ENCODE measurements at regions not wholly inside any gene's neighbourhood (a gene's known extent, or its start where the extent isn't known, plus 50 kb on each side); places are given as distances from the start of the nearest gene placed in this dataset.

- no peak for TF ChIP-seq CTCF (conservative IDR thresholded peaks at IDR 0.05)
Measured at GRCh38 chr21:35677298-35677841, 383.0 kb downstream of the SETD4 start.

DNA sequence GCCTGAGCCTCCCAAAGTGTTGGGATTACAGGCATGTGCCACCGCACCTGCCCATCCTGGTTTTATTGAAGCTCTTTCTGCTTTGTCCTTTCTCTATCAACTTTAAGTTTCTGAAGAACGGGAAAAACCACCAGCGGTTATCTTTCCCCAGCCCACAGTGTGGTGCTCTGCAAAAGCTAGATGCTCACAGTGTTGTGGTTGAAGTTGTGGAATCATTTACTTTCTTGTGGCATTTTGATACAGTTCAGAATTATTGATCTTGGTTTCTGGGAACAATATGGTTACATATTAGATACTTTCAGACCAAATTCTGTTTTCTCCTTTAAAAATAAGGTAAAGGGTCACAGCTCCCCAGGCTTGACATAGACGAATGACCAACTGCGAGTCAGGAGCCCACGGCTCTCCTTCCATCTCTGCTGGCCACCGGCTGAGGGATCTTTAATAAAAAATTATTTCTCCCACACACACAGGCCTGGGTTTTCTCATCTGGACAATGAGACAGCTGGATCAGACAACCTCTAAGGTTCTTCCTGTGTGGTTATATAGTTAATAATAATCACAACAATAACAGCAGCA, 385.3 kb downstream of the SETD4 start:
- H3K27ac ChIP-seq = no peak overlapping the region

More at GRCh38 chr21:35677298-35677841, 383.0 kb downstream of the SETD4 start:
- no peak overlapping the region for H3K27ac ChIP-seq

GRCh38 chr21:35674091-35674671, 386.1 kb downstream of the SETD4 start:
- TF ChIP-seq CTCF (conservative IDR thresholded peaks at IDR 0.05) = no peak
- no peak overlapping the region for H3K27ac ChIP-seq

More for the DNA sequence above, 385.3 kb downstream of the SETD4 start:
- peak; percentile 44 for TF ChIP-seq CTCF (conservative IDR thresholded peaks at IDR 0.05)

DNA sequence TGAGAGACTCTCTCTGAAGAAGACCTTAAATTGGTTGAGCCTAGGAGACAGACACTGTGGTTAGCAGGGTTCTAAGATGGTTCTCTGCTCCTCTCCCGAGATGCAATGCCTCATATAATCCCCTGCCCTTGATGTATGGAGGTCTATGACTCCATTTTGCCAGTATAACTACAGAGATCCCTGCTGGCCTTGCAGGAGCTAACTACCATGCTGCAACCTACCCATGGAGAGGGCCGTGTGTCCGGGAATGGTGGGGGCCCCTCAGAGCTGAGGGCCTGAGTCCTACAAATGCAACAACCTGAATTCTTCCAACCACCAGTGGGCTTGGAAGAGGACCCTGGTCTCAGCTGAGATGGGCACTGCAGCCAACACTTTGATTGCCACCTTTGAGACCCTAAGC, 388.0 kb downstream of the SETD4 start:
- no peak overlapping the region for H3K27ac ChIP-seq
- no peak for TF ChIP-seq CTCF (conservative IDR thresholded peaks at IDR 0.05)

DNA sequence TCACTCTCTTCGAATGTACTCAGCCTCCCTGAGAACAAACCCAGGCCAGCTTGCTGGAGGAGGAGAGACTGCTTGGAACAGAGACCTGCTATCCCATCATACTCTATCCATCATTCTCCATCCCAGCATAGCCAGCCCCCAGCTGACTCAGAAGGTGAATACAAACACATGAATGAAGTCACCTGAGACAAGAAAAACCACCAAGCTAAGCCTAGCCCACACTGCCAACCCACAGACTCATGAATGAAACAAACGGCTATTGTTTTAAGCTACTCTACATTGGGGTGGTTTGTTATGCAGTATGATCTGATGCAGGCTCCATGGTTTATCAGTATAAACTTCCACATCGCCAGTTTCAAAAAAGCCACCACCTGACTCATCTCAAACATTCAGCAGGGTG, 395.6 kb downstream of the SETD4 start:
- TF ChIP-seq CTCF (conservative IDR thresholded peaks at IDR 0.05) = no peak
- no peak overlapping the region for H3K27ac ChIP-seq

- TF ChIP-seq CTCF (conservative IDR thresholded peaks at IDR 0.05) = no peak
- no peak overlapping the region for H3K27ac ChIP-seq
Measured at GRCh38 chr21:35663856-35664606, 396.3 kb downstream of the SETD4 start.

GRCh38 chr21:35658242-35658641, 402.1 kb downstream of the SETD4 start:
- H3K27ac ChIP-seq = no peak overlapping the region
- no peak for TF ChIP-seq CTCF (conservative IDR thresholded peaks at IDR 0.05)

Measured in VCaP (cell line).